H1 (cell line): ENCODE measurements at regions not wholly inside any gene's neighbourhood (a gene's known extent, or its start where the extent isn't known, plus 50 kb on each side); places are given as distances from the start of the nearest gene placed in this dataset.

Source experiments
- CHD1 ChIP-seq: IDR thresholded peaks from 2 replicates; pipeline ENCODE4 v1.6.1; 2012; ENCODE audit warnings: low read depth, low read length, improper control_type of control experiment
- EZH2 ChIP-seq: fragments of 200-600 bp; sonication (generic); IDR thresholded peaks from 2 replicates; pipeline ENCODE4 v1.7.1; 2012; ENCODE audit warnings: low read depth, mild to moderate bottlenecking, moderate library complexity, low read length, inconsistent platforms; ENCODE audit not compliant: severe bottlenecking
- KDM1A ChIP-seq: fragments of 200-600, 300-600 bp; sonication (generic); IDR thresholded peaks from 2 replicates; pipeline ENCODE4 v1.7.1; 2016; ENCODE audit warnings: mild to moderate bottlenecking, low read length, borderline replicate concordance
- MAX ChIP-seq: IDR thresholded peaks from 2 replicates; pipeline ENCODE4 v1.6.1; 2012; ENCODE audit warnings: inconsistent platforms
- POLR2A ChIP-seq, 2 experiments: IDR thresholded peaks; 1 replicate in 1 of 2; 2 replicates in 1 of 2; pipeline ENCODE4 v1.6.1; 2011; ENCODE audit warnings: low read depth in 2 of 2, low read length in 2 of 2, mild to moderate bottlenecking in 2 of 2; ENCODE audit errors: control extremely low read depth in 1 of 2
- POLR2AphosphoS5 ChIP-seq: IDR thresholded peaks from 2 replicates; pipeline ENCODE4 v1.6.1; 2011; ENCODE audit warnings: low read depth, low read length
- SP4 ChIP-seq: IDR thresholded peaks from 2 replicates; pipeline ENCODE4 v1.6.1; 2012; ENCODE audit warnings: low read length, inconsistent platforms
- TAF1 ChIP-seq: IDR thresholded peaks from 2 replicates; pipeline ENCODE4 v1.6.1; 2011; ENCODE audit warnings: mild to moderate bottlenecking, low read depth, low read length
- TCF12 ChIP-seq: IDR thresholded peaks from 2 replicates; pipeline ENCODE4 v1.6.1; 2011; ENCODE audit warnings: low read depth, mild to moderate bottlenecking, low read length
- TEAD4 ChIP-seq: IDR thresholded peaks from 2 replicates; pipeline ENCODE4 v1.6.1; 2012; ENCODE audit warnings: low read depth, low read length, inconsistent platforms, mixed read lengths
- TF ChIP-seq, protein P1 (sequence below), 3 experiments: IDR thresholded peaks; 1 replicate in 2 of 3; 2 replicates in 1 of 3; pipeline versions ENCODE4 v1.5.1 to v1.6.1; 2011; ENCODE audit warnings: low read length in 3 of 3, mild to moderate bottlenecking in 3 of 3, inconsistent platforms in 2 of 3, low read depth in 1 of 3, moderate library complexity in 1 of 3; ENCODE audit not compliant: insufficient read depth in 1 of 3; ENCODE audit errors: control extremely low read depth in 1 of 3

- TF ChIP-seq, protein P1, sequence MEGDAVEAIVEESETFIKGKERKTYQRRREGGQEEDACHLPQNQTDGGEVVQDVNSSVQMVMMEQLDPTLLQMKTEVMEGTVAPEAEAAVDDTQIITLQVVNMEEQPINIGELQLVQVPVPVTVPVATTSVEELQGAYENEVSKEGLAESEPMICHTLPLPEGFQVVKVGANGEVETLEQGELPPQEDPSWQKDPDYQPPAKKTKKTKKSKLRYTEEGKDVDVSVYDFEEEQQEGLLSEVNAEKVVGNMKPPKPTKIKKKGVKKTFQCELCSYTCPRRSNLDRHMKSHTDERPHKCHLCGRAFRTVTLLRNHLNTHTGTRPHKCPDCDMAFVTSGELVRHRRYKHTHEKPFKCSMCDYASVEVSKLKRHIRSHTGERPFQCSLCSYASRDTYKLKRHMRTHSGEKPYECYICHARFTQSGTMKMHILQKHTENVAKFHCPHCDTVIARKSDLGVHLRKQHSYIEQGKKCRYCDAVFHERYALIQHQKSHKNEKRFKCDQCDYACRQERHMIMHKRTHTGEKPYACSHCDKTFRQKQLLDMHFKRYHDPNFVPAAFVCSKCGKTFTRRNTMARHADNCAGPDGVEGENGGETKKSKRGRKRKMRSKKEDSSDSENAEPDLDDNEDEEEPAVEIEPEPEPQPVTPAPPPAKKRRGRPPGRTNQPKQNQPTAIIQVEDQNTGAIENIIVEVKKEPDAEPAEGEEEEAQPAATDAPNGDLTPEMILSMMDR (IDR thresholded peaks at IDR 0.05; ENCODE audit: control extremely low read depth in 1 of 3, insufficient read depth in 1 of 3, low read depth in 1 of 3, low read length in 3 of 3), result no peak
- TF ChIP-seq CHD1 (no peak), POLR2A (IDR thresholded peaks at IDR 0.05; ENCODE audit: control extremely low read depth in 1 of 2, low read depth in 2 of 2, low read length in 2 of 2) (no peak), EZH2 (no peak), TCF12 (no peak), KDM1A (no peak), MAX (no peak), SP4 (no peak), TAF1 (no peak), POLR2AphosphoS5 (no peak), TEAD4 (no peak)
Measured at GRCh38 chrX:150063138-150063518, 124.8 kb upstream of the EOLA2 start.
